VCaP (cell line): ENCODE measurements at regions not wholly inside any gene's neighbourhood (a gene's known extent, or its start where the extent isn't known, plus 50 kb on each side); places are given as distances from the start of the nearest gene placed in this dataset.

ENCODE experiments used
- H3K27ac ChIP-seq: fragments of 450-650 bp; 2 replicates; pipeline ENCODE4 v1.5.1; 2017
- TF ChIP-seq, protein P1 (sequence below): fragments of 450-650 bp; conservative IDR thresholded peaks from 2 replicates; pipeline ENCODE4 v1.5.1; 2017; ENCODE audit warnings: mild to moderate bottlenecking, moderate library complexity

DNA sequence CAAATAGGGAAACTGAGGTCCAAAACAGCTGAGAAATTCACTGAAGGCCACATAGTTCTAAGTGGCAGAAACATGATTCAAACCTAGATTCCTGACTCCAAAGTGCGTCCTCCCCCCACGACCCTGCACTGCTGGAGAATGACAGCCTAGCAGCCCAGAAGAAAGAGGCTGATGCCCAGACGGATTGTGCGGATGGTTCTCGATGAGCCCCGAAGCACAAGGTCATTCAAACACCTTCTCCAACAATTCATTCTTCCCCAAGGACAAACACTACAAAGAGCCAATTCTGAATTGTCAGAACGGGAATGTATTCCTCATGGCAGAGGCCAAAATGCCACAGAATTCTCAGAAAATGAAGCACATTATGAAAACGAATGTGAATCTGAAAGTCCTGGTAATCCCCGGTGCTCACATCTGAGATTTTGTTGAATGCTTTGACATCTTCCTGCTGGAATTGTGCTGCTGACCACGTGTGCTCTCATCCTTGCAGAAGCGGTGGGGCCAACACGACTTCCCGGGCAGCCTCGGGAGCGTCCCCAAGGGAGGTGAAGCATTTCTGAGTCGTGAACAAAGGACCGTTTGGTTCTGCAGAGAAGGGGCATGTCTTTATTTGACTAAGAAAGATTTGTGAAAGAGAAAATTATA is 337.0 kb downstream of the EIPR1 start:
- TF ChIP-seq, protein P1, sequence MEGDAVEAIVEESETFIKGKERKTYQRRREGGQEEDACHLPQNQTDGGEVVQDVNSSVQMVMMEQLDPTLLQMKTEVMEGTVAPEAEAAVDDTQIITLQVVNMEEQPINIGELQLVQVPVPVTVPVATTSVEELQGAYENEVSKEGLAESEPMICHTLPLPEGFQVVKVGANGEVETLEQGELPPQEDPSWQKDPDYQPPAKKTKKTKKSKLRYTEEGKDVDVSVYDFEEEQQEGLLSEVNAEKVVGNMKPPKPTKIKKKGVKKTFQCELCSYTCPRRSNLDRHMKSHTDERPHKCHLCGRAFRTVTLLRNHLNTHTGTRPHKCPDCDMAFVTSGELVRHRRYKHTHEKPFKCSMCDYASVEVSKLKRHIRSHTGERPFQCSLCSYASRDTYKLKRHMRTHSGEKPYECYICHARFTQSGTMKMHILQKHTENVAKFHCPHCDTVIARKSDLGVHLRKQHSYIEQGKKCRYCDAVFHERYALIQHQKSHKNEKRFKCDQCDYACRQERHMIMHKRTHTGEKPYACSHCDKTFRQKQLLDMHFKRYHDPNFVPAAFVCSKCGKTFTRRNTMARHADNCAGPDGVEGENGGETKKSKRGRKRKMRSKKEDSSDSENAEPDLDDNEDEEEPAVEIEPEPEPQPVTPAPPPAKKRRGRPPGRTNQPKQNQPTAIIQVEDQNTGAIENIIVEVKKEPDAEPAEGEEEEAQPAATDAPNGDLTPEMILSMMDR: no peak

DNA sequence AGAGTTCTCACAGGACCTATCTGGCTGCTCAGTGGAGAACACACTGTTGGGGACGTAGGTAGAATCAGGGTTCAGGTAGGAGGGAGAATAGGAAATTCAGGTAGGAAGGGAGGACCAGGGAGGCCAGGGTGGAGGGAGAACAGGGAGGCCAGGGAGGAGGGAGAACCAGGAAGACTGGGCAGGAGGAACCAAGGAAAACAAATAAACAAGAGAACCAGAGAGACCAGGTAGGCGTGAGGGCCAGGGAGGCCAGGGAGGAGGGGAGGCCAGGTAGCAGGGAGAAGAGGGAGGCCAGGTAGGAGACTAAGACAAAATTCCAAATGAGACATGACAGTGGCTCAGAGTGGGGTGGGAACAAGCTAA is 337.6 kb downstream of the EIPR1 start:
- H3K27ac ChIP-seq: no peak overlapping the region
- TF ChIP-seq, protein P1: no peak

More for the DNA sequence above, 337.0 kb downstream of the EIPR1 start:
- no peak overlapping the region for H3K27ac ChIP-seq

DNA sequence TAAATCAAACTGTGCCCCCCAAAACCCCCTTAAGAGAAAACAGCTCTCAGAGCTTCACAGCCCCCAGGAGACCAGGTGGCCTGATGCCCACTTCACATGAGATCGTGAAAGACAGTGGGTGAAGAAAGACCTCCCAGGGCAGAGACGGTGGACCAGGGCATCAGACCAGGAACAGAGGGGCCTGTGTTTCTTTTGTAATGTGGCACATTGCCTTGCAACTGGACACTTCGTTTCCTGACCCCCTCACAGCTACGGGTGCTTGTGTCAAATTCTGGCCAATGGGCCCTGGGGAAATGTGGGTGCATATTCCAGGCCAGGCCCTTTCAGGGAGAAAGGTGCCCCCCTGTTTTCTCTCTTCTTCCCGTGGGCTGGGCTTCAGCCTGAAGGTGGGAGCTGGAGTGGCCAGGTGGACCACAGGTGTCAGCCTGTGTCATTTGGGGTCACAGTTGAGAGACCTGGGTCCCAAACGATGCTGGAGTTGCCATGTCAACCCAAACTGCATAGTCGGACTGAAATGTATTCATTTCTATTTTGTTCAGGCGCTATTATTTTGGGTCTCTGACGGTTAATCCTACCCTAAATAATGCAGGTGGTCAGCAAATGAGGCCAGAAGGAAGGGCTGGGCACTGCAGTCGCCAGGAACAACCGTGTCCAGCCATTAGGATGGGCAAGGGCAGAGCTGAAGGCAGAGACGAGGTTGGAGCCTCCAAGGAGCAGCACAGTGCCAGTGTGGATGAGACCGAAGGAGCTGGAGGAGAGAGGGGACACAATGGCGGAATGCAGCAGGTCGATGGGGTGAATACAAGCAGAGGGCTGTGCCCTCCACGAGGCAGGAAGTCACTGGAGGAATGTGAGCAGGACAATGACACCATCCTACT is 338.2 kb downstream of the EIPR1 start:
- no peak overlapping the region for H3K27ac ChIP-seq
- TF ChIP-seq, protein P1: no peak

DNA sequence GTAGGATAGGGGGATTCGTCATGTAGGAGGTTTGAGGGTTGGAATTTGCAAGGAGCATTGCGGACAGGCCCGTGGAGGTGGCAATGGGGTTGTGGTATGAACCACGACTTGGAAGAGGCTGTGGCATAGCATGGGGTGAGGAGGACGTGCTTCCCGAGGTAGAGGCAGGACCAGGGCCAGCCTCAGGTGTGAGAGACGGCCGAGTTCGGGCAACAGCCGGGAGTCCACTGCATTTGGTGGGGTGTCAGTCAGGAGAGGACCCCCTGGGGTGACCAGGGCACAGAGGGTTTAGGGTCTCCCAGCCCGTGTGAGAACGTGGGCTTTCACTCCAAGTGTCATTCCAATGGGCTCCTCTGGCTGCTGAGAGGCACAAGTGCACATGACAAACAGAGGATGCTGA is 339.0 kb downstream of the EIPR1 start:
- H3K27ac ChIP-seq: no peak overlapping the region
- TF ChIP-seq, protein P1: no peak

DNA sequence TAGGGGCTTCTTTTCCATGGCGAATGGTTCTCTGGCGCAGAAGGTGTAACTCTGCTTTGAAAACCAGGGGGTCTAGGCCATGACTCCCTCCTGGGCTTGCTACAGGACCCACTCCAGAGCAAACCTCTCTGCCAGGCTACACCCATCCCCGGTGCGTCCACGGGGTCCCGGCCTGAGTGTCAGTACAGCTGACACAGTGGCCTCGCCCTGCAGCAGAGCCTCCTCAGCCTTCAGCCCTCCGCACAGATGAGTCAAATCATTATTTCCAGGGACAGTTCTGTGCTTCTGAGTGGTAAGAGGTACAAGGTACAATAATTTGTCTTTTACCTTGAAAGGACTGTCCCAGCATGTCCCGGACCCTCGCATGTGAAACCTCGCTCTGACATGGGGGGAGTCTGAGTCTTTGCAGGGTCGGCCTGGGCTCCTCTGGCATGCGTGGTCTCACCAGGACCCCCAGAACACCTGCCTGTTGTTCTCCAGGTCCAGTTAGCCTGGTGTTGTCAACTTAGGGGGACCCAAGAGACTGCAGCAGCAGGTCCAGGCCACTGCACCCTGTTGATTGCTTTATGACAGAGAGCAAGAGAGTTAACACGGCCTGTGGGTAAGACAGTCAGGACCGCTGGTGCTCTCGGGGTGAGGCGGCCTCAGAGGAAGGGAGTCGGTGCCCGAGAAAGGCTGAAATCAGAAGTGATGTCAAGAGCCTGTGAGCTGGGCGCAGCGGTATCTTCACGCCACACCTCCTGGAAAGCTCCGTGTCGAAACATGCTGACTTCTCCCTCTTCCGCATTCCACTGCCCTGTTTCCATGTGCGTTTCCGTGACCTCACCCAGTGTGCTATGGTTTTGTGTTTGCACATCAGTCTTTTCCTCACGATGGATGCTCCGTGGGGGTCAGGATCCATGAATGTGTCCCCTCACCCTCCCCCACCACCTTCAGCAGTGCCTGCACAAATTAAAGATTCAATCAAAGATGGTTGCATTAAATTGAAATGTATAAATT is 340.1 kb downstream of the EIPR1 start:
- no peak overlapping the region for H3K27ac ChIP-seq
- TF ChIP-seq, protein P1: no peak

- TF ChIP-seq, protein P1: no peak
- H3K27ac ChIP-seq: no peak overlapping the region
These were observed 341.0 kb downstream of the EIPR1 start for GRCh38 chr2:3036432-3037125.
